Activated T-helper 1 cell treated with anti-CD3 and anti-CD28 coated beads, Interleukin-2, amount 50 U/mL, for 16 hours (primary cell): ENCODE measurements at regions not wholly inside any gene's neighbourhood (a gene's known extent, or its start where the extent isn't known, plus 50 kb on each side); places are given as distances from the start of the nearest gene placed in this dataset.
"Not testable (repeated sequence)": the region's sequence is repeated elsewhere in the genome, so short reads cannot be mapped to it uniquely, and the experiment has no call there.

ENCODE experiments used
- DNase-seq, 2 donors: peaks; one replicate each; pipeline ENCODE4 v3.0.0-alpha.2; 2020; ENCODE audit warnings: low read depth in 1 of 2, low spot score in 1 of 2

DNA sequence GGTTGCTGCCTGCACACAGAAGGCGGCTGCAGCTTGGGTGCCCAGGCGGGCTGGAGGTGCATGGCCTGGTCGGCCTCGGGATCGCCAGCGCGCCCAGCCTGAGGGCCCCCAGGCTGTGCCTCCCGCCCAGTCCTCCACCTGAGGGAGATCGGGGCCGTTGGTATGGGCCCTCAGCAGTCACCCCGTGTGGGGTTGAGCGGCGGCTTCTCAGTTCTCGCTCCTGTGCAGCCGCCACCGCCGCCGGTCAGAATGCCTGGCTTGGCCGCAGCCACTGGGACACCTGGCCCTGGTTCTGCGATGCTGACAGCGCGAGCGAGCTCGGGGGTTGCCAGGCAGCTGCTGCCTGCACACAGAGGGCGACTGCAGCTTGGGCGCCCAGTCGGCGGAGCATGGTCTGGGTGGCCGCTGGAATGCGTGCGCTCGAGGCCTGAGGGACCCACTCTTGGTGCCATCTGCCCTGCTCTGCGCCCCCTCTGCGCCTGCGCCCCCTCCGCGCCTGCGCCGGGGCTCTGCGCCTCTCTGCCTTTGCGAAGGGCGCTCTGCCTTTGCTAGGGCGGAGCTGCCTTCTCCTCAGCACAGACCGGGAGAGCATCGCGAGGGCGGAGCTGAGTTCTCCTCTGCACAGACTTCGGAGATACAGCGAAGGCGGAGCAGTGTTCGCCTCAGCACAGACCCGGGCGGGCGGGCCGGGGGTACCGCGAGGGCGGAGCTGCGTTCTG is 84.6 kb upstream of the ZNG1F start:
- DNase-seq, result peak; percentile 39 to 49

DNA sequence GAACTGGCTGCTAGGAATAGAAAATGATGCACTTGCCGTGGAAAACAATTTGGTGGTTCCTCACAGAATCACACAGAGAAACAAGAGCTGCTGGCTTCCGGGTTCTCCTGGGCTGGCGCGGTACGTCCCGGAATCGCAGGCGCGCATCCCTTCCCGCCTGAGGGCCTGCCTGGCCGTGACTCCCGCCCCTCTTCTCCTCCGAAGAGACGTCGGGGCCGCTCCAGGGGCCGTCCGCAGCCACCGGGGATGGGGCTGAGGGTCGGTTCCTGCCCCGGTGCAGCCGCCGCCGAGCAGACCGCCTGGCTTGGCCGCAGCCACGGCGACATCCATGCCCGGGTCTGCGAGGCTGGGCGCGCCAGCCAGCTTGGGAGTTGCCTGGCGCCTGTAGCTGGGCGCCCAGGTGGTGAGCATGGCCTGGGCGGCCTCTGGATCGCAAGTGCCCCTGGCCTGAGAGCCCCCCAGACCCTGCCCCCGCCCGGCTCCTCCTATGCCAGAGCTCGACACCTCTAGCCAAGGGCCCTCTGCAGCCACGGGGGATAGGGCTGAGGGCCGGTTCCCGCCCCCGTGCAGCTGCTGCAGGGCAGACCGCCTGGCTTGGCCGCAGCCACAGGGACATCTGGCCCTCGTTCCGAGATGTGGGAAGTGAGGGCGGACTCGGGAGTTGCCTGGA is 83.9 kb upstream of the ZNG1F start:
- DNase-seq, result not testable (repeated sequence)

DNA sequence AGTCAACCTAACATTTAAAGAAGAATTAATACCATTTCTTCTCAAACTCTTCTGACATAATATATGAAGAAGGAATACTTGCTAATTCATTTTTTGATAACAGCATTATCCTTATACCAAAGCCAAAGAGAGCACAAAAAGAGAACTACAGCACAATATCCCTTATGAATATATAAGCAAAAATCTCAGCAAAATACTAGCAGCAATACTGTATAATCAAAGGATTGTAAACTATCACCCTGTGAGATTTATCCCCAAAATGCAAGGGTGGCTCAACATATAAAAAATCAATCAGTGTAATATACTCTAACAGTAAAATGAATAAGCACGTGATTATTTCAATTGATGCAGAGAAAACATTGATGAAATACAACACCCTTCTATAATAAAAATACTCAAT is 81.9 kb upstream of the ZNG1F start:
- DNase-seq, result not testable (repeated sequence)

DNA sequence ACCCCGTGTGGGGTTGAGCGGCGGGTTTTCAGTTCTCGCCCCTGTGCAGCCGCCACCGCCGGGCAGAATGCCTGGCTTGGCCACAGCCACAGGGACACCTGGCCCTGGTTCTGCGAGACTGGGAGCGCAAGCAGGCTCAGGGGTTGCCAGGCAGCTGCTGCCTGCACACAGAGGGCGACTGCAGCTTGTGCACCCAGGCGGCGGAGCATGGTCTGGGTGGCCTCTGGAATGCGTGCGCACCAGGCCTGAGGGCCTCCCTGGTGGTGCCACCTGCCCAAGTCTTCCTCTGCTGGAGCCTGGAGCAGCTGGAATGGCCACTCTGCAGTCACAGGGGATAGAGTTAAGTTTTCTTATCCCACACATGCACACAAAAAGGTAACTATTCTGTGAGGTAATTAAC is 80.4 kb upstream of the ZNG1F start:
- not testable (repeated sequence) for DNase-seq

DNA sequence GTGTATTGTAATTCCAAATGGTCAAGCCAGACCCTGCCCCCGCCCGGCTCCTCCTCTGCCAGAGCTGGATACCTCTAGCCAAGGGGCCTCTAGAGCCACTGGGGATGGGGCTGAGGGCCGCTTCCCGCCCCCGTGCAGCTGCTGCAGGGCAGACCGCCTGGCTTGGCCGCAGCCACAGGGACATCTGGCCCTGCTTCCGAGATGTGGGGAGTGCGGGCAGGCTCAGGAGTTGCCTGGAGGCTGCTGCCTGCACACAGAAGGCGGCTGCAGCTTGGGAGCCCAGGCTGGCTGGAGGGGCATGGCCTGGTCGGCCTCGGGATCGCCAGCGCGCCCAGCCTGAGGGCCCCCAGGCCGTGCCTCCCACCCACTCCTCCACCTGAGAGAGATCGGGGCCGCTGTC is 79.9 kb upstream of the ZNG1F start:
- DNase-seq, result not testable (repeated sequence)

DNA sequence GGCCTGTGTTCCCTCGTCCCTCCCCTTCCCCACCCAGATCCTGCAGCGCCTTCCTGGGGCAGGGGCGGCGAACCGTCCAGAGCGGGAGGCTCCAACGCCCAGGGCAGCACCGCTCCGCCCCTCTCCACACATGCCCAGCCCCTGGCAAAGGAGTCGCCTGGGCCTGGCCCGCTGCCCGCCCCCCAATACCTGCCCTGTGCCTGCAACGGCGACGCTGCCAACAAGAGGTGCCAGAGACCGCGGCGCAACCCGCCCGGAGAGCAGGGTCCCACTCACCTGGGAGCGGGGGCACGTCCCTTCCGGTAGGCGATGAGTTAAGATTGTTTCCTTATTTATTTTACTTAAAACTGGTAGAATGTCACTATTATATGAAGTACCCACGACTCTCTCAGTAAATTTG is 77.5 kb upstream of the ZNG1F start:
- not testable (repeated sequence) for DNase-seq

DNA sequence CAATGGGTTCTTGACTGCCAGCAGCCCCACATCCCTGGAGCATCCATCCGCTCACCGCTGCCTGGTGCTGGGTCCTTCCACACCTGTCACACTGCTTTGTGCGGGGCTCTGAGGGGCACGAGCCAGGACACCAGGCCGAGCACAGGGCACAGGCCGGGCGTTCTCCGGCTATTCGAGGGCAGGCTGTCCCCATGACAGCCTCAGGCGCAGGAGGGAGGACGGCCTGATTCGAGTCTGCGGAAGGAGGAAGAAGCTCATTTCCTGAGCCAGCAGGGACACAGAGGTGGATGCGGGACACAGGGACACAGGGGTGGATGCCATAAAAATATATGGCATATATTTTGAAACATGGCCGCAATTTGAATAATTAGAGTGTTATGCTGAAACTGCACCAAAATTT is 76.9 kb upstream of the ZNG1F start:
- not testable (repeated sequence) for DNase-seq

DNA sequence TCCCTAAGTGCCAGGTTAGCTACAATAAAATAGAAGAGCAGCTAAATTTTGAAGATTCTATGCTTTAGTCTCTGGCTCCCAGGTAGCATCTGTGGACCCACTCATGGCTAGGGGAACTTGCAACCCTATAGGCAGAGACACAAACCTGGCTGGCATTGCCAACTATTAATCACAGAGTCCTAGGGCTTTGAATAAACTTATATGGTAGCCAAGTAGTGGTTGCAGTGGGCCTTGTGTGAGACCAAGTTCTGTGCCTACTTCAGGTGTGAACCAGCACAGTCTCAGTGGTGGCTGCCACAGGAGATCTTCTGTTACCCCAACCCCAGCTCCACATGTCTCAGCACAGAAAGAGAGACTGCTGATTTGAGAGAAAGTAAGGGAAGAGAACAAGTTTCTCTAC is 62.9 kb upstream of the ZNG1F start:
- DNase-seq, result not testable (repeated sequence)

DNA sequence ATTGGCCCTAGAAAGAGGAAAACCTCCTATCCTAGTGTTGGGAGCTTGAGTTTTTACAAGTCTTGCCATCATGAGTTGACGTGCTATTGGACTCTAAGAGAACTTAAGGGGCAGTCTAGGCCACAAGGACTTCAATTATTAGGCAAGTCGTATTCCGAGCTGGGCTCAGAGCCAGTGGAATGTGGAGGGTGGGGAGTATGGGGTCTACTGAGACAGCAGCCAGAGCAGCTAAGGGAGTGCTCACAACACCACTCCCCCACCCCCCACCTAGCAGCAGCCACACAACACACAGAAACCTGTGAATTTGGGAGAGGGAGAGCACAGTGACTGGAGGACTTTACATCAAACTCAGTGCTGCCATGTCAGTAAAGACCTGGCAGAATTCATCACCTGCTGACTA is 62.0 kb upstream of the ZNG1F start:
- DNase-seq, result not testable (repeated sequence)

DNA sequence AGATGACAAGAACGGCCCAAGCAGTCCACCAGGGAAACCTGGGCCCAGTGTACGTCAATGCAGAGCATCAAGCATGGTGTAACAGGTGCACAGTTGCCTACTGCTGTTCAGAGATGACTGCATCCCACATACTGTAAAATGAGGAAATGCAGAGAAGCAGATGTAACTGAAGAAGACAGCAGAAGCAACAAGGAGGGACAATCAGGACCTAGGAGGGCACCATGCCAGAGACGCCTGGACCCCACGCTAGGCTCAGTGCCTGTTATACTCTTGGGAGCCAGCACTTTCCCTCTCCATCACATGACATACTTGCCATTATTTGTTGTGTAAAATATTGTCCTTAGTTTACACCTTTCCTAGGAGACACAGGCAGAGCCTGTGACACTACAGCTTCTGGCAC is 57.6 kb upstream of the ZNG1F start:
- not testable (repeated sequence) for DNase-seq
